Myocyte (in vitro differentiated cells): ENCODE measurements at regions not wholly inside any gene's neighbourhood (a gene's known extent, or its start where the extent isn't known, plus 50 kb on each side); places are given as distances from the start of the nearest gene placed in this dataset.
A peak's percentile ranks its signal among the peaks of the same experiment; 100 is the strongest.
"Not testable (repeated sequence)": the region's sequence is repeated elsewhere in the genome, so short reads cannot be mapped to it uniquely, and the experiment has no call there.

Experiments used
- DNase-seq: peaks from one replicate; pipeline ENCODE4 v3.0.0-alpha.2; 2012; ENCODE audit warnings: low read depth

GRCh38 chr16:47917118-47917517 is 238.7 kb downstream of the ABCC12 start:
- DNase-seq, result no peak

GRCh38 chr16:47916266-47916665 is 239.5 kb downstream of the ABCC12 start:
- no peak for DNase-seq

GRCh38 chr16:47907109-47907508 is 248.7 kb downstream of the ABCC12 start:
- DNase-seq, result no peak

GRCh38 chr16:47905771-47906170 is 250.0 kb downstream of the ABCC12 start:
- DNase-seq, result peak; percentile 66

- DNase-seq, result no peak
Observed at GRCh38 chr16:47904691-47905090, 251.1 kb downstream of the ABCC12 start.

GRCh38 chr16:47903470-47903869 is 252.3 kb downstream of the ABCC12 start:
- no peak for DNase-seq

GRCh38 chr16:47897105-47897504 is 258.7 kb downstream of the ABCC12 start:
- DNase-seq, result not testable (repeated sequence)

- DNase-seq, result no peak
Observed at GRCh38 chr16:47895146-47895545, 260.6 kb downstream of the ABCC12 start.

- no peak for DNase-seq
Observed at GRCh38 chr16:47892999-47893398, 262.8 kb downstream of the ABCC12 start.

GRCh38 chr16:47888734-47889133 is 267.1 kb downstream of the ABCC12 start:
- no peak for DNase-seq

GRCh38 chr16:47888142-47888541 is 267.7 kb downstream of the ABCC12 start:
- DNase-seq, result peak; percentile 68

GRCh38 chr16:47887496-47887895 is 268.3 kb downstream of the ABCC12 start:
- DNase-seq, result peak; percentile 40

GRCh38 chr16:47886631-47887415 is 269.0 kb downstream of the ABCC12 start:
- peak; percentile 3 for DNase-seq

- no peak for DNase-seq
Observed at GRCh38 chr16:47886139-47886538, 269.7 kb downstream of the ABCC12 start.

GRCh38 chr16:47885489-47885888 is 270.3 kb downstream of the ABCC12 start:
- DNase-seq, result no peak

GRCh38 chr16:47884116-47884725 is 271.6 kb downstream of the ABCC12 start:
- no peak for DNase-seq

GRCh38 chr16:47881574-47881973 is 274.2 kb downstream of the ABCC12 start:
- DNase-seq, result no peak

GRCh38 chr16:47880653-47881052 is 275.1 kb downstream of the ABCC12 start:
- no peak for DNase-seq

GRCh38 chr16:47877166-47877565 is 278.6 kb downstream of the ABCC12 start:
- DNase-seq, result no peak

GRCh38 chr16:47876511-47876910 is 279.3 kb downstream of the ABCC12 start:
- DNase-seq, result no peak

- peak; percentile 3 for DNase-seq
Observed at GRCh38 chr16:47873434-47873833, 282.4 kb downstream of the ABCC12 start.

GRCh38 chr16:47872225-47872624 is 283.6 kb downstream of the ABCC12 start:
- no peak for DNase-seq

- DNase-seq, result no peak
Observed at GRCh38 chr16:47866423-47866822, 289.4 kb downstream of the ABCC12 start.
